ENCODE measurements at regions not wholly inside any gene's neighbourhood (a gene's known extent, or its start where the extent isn't known, plus 50 kb on each side); places are given as distances from the start of the nearest gene placed in this dataset.

- H3K27ac ChIP-seq: no peak overlapping the region
- no peaks in the 10 kb centered on the region for H3K79me2 ChIP-seq (ENCODE audit: insufficient read depth, low read depth)
- TF ChIP-seq CTCF (conservative IDR thresholded peaks at IDR 0.05; ENCODE audit: low read depth, low read length): no peak
- no peak overlapping the region for H3K4me3 ChIP-seq (IDR thresholded peaks at IDR 0.05; ENCODE audit: insufficient read depth, low read depth, low read length)
- H3K36me3 ChIP-seq (ENCODE audit: insufficient read depth): no peaks in the 10 kb centered on the region
- no peaks in the 10 kb centered on the region for H3K4me1 ChIP-seq (ENCODE audit: low read depth, poor library complexity, severe bottlenecking)
- no peak overlapping the region for H3K9ac ChIP-seq
- H3K4me2 ChIP-seq: no peak overlapping the region
- no peak overlapping the region for H2AFZ ChIP-seq (ENCODE audit: low read depth)
- H3K27me3 ChIP-seq (ENCODE audit: insufficient read depth, low read depth): no peaks in the 10 kb centered on the region
- H4K20me1 ChIP-seq (ENCODE audit: insufficient read depth): no peaks in the 10 kb centered on the region
These were observed 925.0 kb upstream of the CHORDC1 start for GRCh38 chr11:91147885-91148284.

- no peaks in the 10 kb centered on the region for H3K36me3 ChIP-seq (ENCODE audit: insufficient read depth)
- no peak overlapping the region for H3K4me3 ChIP-seq (IDR thresholded peaks at IDR 0.05; ENCODE audit: insufficient read depth, low read depth, low read length)
These were observed 918.8 kb upstream of the CHORDC1 start for GRCh38 chr11:91141655-91142054.

GRCh38 chr11:91136631-91137030 lies 913.8 kb upstream of the CHORDC1 start:
- Histone ChIP-seq H3K4me3 (IDR thresholded peaks at IDR 0.05; ENCODE audit: insufficient read depth, low read depth, low read length) (no peak overlapping the region), H3K4me1 (ENCODE audit: low read depth, poor library complexity, severe bottlenecking) (no peaks in the 10 kb centered on the region), H3K9ac (no peak overlapping the region), H3K27me3 (ENCODE audit: insufficient read depth, low read depth) (no peaks in the 10 kb centered on the region), H2AFZ (ENCODE audit: low read depth) (no peak overlapping the region), H4K20me1 (ENCODE audit: insufficient read depth) (no peaks in the 10 kb centered on the region; the same call in 1 of the 2 replicates), H3K36me3 (ENCODE audit: insufficient read depth) (no peaks in the 10 kb centered on the region), H3K79me2 (ENCODE audit: insufficient read depth, low read depth) (no peaks in the 10 kb centered on the region), H3K27ac (no peak overlapping the region), H3K4me2 (no peak overlapping the region)
- no peak for TF ChIP-seq CTCF (conservative IDR thresholded peaks at IDR 0.05; ENCODE audit: low read depth, low read length)

More at GRCh38 chr11:91141655-91142054, 918.8 kb upstream of the CHORDC1 start:
- no peaks in the 10 kb centered on the region for H3K4me1 ChIP-seq (ENCODE audit: low read depth, poor library complexity, severe bottlenecking)
- no peak overlapping the region for H3K27ac ChIP-seq
- no peaks in the 10 kb centered on the region for H4K20me1 ChIP-seq (ENCODE audit: insufficient read depth)
- H3K9ac ChIP-seq: no peak overlapping the region
- no peaks in the 10 kb centered on the region for H3K27me3 ChIP-seq (ENCODE audit: insufficient read depth, low read depth)
- H3K4me2 ChIP-seq: no peak overlapping the region
- no peak for TF ChIP-seq CTCF (conservative IDR thresholded peaks at IDR 0.05; ENCODE audit: low read depth, low read length)
- H2AFZ ChIP-seq (ENCODE audit: low read depth): no peak overlapping the region
- no peaks in the 10 kb centered on the region for H3K79me2 ChIP-seq (ENCODE audit: insufficient read depth, low read depth)

GRCh38 chr11:91133361-91133760 lies 910.5 kb upstream of the CHORDC1 start:
- H3K27me3 ChIP-seq (ENCODE audit: insufficient read depth, low read depth): no peaks in the 10 kb centered on the region
- no peaks in the 10 kb centered on the region for H3K36me3 ChIP-seq (ENCODE audit: insufficient read depth)
- no peaks in the 10 kb centered on the region for H3K79me2 ChIP-seq (ENCODE audit: insufficient read depth, low read depth)
- no peak overlapping the region for H2AFZ ChIP-seq (ENCODE audit: low read depth)
- no peak for TF ChIP-seq CTCF (conservative IDR thresholded peaks at IDR 0.05; ENCODE audit: low read depth, low read length)
- H3K4me2 ChIP-seq: no peak overlapping the region
- H3K27ac ChIP-seq: no peak overlapping the region
- no peaks in the 10 kb centered on the region; the same call in 1 of the 2 replicates for H4K20me1 ChIP-seq (ENCODE audit: insufficient read depth)
- no peak overlapping the region for H3K9ac ChIP-seq
- no peak overlapping the region for H3K4me3 ChIP-seq (IDR thresholded peaks at IDR 0.05; ENCODE audit: insufficient read depth, low read depth, low read length)
- no peaks in the 10 kb centered on the region for H3K4me1 ChIP-seq (ENCODE audit: low read depth, poor library complexity, severe bottlenecking)
